DMS79 (cell line): ENCODE measurements at regions not wholly inside any gene's neighbourhood (a gene's known extent, or its start where the extent isn't known, plus 50 kb on each side); places are given as distances from the start of the nearest gene placed in this dataset.
"Not testable (repeated sequence)": the region's sequence is repeated elsewhere in the genome, so short reads cannot be mapped to it uniquely, and the experiment has no call there.

Experiments
- DNase-seq: peaks from one replicate; lab custom pipeline; 2025; lab: John Stamatoyannopoulos, UW

GRCh38 chr17:71872843-71873485 is 247.9 kb upstream of the SOX9 start:
- DNase-seq, result no peak

GRCh38 chr17:71874773-71875172 is 246.0 kb upstream of the SOX9 start:
- not testable (repeated sequence) for DNase-seq

- no peak for DNase-seq
Measured at GRCh38 chr17:71878271-71878670, 242.5 kb upstream of the SOX9 start.

- DNase-seq, result no peak
Measured at GRCh38 chr17:71878998-71879397, 241.8 kb upstream of the SOX9 start.

GRCh38 chr17:71881041-71881440 is 239.8 kb upstream of the SOX9 start:
- DNase-seq, result no peak

- DNase-seq, result no peak
Measured at GRCh38 chr17:71881581-71881980, 239.2 kb upstream of the SOX9 start.

- DNase-seq, result no peak
Measured at GRCh38 chr17:71883258-71883657, 237.6 kb upstream of the SOX9 start.

- DNase-seq, result no peak
Measured at GRCh38 chr17:71883845-71884244, 237.0 kb upstream of the SOX9 start.

GRCh38 chr17:71885662-71886061 is 235.2 kb upstream of the SOX9 start:
- DNase-seq, result no peak

GRCh38 chr17:71899317-71899716 is 221.5 kb upstream of the SOX9 start:
- DNase-seq, result no peak

- no peak for DNase-seq
Measured at GRCh38 chr17:71900621-71901229, 220.1 kb upstream of the SOX9 start.

- no peak for DNase-seq
Measured at GRCh38 chr17:71902894-71903506, 217.8 kb upstream of the SOX9 start.

GRCh38 chr17:71905376-71906031 is 215.3 kb upstream of the SOX9 start:
- no peak for DNase-seq

- DNase-seq, result no peak
Measured at GRCh38 chr17:71909155-71909554, 211.7 kb upstream of the SOX9 start.

- DNase-seq, result no peak
Measured at GRCh38 chr17:71910002-71910401, 210.8 kb upstream of the SOX9 start.

GRCh38 chr17:71914042-71914441 is 206.8 kb upstream of the SOX9 start:
- no peak for DNase-seq

- DNase-seq, result no peak
Measured at GRCh38 chr17:71914812-71915211, 206.0 kb upstream of the SOX9 start.

- no peak for DNase-seq
Measured at GRCh38 chr17:71917715-71918114, 203.1 kb upstream of the SOX9 start.

- DNase-seq, result no peak
Measured at GRCh38 chr17:71919186-71919585, 201.6 kb upstream of the SOX9 start.

- no peak for DNase-seq
Measured at GRCh38 chr17:71919896-71920295, 200.9 kb upstream of the SOX9 start.

GRCh38 chr17:71921796-71922195 is 199.0 kb upstream of the SOX9 start:
- DNase-seq, result no peak

- DNase-seq, result no peak
Measured at GRCh38 chr17:71922439-71922838, 198.4 kb upstream of the SOX9 start.

- DNase-seq, result no peak
Measured at GRCh38 chr17:71926746-71927398, 193.9 kb upstream of the SOX9 start.
